Endodermal cell (in vitro differentiated cells): ENCODE measurements at regions not wholly inside any gene's neighbourhood (a gene's known extent, or its start where the extent isn't known, plus 50 kb on each side); places are given as distances from the start of the nearest gene placed in this dataset.

Source experiments
- DNase-seq: peaks from one replicate; pipeline ENCODE4 v3.0.0-alpha.2; 2017
- H3K27ac ChIP-seq: 2 replicates; pipeline ENCODE4 v1.5.1; 2013; ENCODE audit warnings: mild to moderate bottlenecking, low read depth, low read length, moderate library complexity
- H3K27me3 ChIP-seq: 2 replicates; pipeline ENCODE4 v1.6.1; 2013; ENCODE audit warnings: mild to moderate bottlenecking, low read length, moderate library complexity; ENCODE audit not compliant: insufficient read depth, control insufficient read depth, poor library complexity, severe bottlenecking
- H3K36me3 ChIP-seq: 2 replicates; pipeline ENCODE4 v1.7.0; 2013; ENCODE audit warnings: mild to moderate bottlenecking, low read length, moderate library complexity; ENCODE audit not compliant: control insufficient read depth, insufficient read depth
- H3K4me1 ChIP-seq: one replicate; pipeline ENCODE4 v1.7.0; 2013; ENCODE audit warnings: low read length; ENCODE audit not compliant: control insufficient read depth, insufficient read depth
- H3K4me3 ChIP-seq: 2 replicates; pipeline ENCODE4 v1.5.1; 2013; ENCODE audit warnings: mild to moderate bottlenecking, low read length, moderate library complexity
- H3K9ac ChIP-seq: 2 replicates; pipeline ENCODE4 v1.6.1; 2013; ENCODE audit warnings: mild to moderate bottlenecking, low read length, moderate library complexity; ENCODE audit not compliant: poor library complexity, severe bottlenecking; ENCODE audit errors: extremely low read depth
- H3K9me3 ChIP-seq: 2 replicates; pipeline ENCODE4 v1.6.1; 2013; ENCODE audit warnings: mild to moderate bottlenecking, low read length, moderate library complexity; ENCODE audit not compliant: control insufficient read depth
- H3K27ac Mint-ChIP-seq: 2 replicates; pipeline ENCODE4 v1.8.0; 2020; ENCODE audit warnings: mixed read lengths
- H3K27me3 Mint-ChIP-seq: 2 replicates; pipeline ENCODE4 v1.8.0; 2021; ENCODE audit warnings: mild to moderate bottlenecking, mixed read lengths; ENCODE audit not compliant: insufficient read depth
- H3K36me3 Mint-ChIP-seq: 2 replicates; pipeline ENCODE4 v1.8.0; 2020; ENCODE audit warnings: low read depth, mixed read lengths
- H3K4me1 Mint-ChIP-seq: 2 replicates; pipeline ENCODE4 v1.8.0; 2020; ENCODE audit warnings: mixed read lengths
- H3K4me3 Mint-ChIP-seq: 2 replicates; pipeline ENCODE4 v1.8.0; 2020; ENCODE audit warnings: mild to moderate bottlenecking, moderate library complexity, mixed read lengths
- H3K9me3 Mint-ChIP-seq: 2 replicates; pipeline ENCODE4 v1.8.0; 2020; ENCODE audit warnings: mild to moderate bottlenecking, mixed read lengths
- WGBS, 2 experiments: methylation state at CpG; one replicate each; pipeline versions ENCODE4 v1.1.5 to v1.1.7; 2013; ENCODE audit warnings: missing lambda C conversion rate in 2 of 2, mixed read lengths in 1 of 2; ENCODE audit not compliant: insufficient coverage in 1 of 2, insufficient read length in 1 of 2; 5-methylcytosine and 5-hydroxymethylcytosine counted together
- TF ChIP-seq, protein P1 (sequence below): fragments of 200-600 bp; sonication (generic); conservative IDR thresholded peaks from 2 replicates; pipeline ENCODE4 v1.5.0; 2021; ENCODE audit warnings: antibody characterized with exemption, mild to moderate bottlenecking

DNA sequence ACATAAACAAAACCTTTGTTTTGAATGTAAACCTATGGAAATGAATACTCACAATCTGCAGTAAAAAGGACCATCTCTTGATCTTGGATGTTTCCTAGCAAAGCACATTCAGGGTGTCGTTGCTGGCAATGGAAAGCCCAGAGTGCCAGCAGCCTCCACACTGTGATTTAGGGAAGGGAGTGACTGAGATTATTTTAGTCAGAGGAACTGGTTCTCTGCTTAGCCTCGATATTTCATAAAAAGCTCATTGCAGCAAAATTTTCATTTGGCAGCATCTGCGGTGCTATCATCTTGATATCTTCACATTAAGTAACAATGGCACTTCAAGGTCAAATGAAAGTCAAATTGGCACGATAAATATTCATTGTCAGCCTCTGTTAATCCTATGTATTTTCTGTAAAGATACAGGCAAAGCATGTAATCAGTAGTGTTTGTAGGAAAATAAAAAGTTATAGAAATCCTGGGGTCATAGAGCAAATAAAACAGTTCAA lies 116.0 kb downstream of the MACIR start:
- no peak overlapping the region for H3K9ac ChIP-seq
- H3K27me3 ChIP-seq = no peaks in the 10 kb centered on the region
- Mint-ChIP-seq H3K27me3 (peaks cover 5% of the 10 kb centered on the region), H3K4me3 (no peak overlapping the region), H3K27ac (no peak overlapping the region), H3K4me1 (peaks cover 43% of the 10 kb centered on the region), H3K9me3 (no peaks in the 10 kb centered on the region), H3K36me3 (no peaks in the 10 kb centered on the region)
- TF ChIP-seq, protein P1, sequence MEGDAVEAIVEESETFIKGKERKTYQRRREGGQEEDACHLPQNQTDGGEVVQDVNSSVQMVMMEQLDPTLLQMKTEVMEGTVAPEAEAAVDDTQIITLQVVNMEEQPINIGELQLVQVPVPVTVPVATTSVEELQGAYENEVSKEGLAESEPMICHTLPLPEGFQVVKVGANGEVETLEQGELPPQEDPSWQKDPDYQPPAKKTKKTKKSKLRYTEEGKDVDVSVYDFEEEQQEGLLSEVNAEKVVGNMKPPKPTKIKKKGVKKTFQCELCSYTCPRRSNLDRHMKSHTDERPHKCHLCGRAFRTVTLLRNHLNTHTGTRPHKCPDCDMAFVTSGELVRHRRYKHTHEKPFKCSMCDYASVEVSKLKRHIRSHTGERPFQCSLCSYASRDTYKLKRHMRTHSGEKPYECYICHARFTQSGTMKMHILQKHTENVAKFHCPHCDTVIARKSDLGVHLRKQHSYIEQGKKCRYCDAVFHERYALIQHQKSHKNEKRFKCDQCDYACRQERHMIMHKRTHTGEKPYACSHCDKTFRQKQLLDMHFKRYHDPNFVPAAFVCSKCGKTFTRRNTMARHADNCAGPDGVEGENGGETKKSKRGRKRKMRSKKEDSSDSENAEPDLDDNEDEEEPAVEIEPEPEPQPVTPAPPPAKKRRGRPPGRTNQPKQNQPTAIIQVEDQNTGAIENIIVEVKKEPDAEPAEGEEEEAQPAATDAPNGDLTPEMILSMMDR = no peak
- no peaks in the 10 kb centered on the region for H3K36me3 ChIP-seq
- no peaks in the 10 kb centered on the region for H3K9me3 ChIP-seq
- H3K27ac ChIP-seq = no peak overlapping the region
- 86 to 93% methylated on average over 4 of the region's 4 CpGs for WGBS, 2 experiments
- H3K4me1 ChIP-seq = peaks cover 8% of the 10 kb centered on the region
- DNase-seq = no peak
- H3K4me3 ChIP-seq = no peak overlapping the region

DNA sequence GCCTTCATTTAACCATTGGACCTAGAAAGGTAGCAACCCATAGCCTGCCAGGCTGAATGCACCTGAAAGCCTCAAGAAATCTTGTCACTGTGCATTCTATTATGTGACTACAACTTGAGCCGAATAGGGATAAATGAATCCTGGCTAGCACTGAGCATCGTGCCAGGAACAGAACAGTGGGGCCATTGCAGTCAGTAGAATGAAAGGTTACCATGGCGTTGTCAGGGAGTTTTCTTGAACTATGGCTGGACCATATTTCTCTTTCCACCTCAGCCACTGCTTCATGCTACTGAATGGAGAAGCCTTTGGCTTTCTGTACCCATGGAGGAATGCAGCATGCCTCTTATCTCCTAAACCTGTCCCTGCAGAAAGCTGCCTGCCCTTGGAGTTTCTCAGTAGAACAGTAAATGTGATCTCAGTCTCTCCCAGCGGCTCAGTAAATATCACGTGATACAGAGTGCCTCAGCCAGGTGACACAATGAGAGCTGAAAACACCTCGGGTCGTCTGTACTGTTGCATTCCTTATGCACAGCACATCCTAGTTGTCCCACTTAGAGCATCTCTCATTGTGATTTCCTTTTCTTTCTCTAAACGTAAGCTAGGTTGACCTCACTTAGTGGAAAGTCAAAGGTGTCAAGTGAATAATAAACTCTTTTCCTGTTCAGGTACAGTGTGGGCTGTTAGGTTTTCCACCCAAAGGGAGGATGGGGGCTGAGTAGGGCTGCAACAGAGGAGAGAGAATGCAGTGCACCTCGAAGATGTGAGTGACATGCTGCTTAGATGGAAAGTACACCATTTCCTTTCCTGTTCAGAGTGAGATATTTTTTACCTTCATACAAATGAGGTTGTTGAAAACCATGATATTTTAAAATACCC lies 115.3 kb downstream of the MACIR start:
- no peak overlapping the region for H3K9ac ChIP-seq
- Mint-ChIP-seq H3K27me3 (peaks cover 5% of the 10 kb centered on the region), H3K4me3 (no peak overlapping the region), H3K27ac (peak overlapping the region; percentile 53), H3K9me3 (no peaks in the 10 kb centered on the region), H3K4me1 (peaks cover 50% of the 10 kb centered on the region), H3K36me3 (no peaks in the 10 kb centered on the region)
- no peak overlapping the region for H3K27ac ChIP-seq
- no peaks in the 10 kb centered on the region for H3K9me3 ChIP-seq
- peaks cover 8% of the 10 kb centered on the region for H3K4me1 ChIP-seq
- TF ChIP-seq, protein P1 = no peak
- DNase-seq = no peak
- no peaks in the 10 kb centered on the region for H3K27me3 ChIP-seq
- no peak overlapping the region for H3K4me3 ChIP-seq
- WGBS, 2 experiments = 80 to 82% methylated on average over 6 to 9 of the region's 9 CpGs
- H3K36me3 ChIP-seq = no peaks in the 10 kb centered on the region

DNA sequence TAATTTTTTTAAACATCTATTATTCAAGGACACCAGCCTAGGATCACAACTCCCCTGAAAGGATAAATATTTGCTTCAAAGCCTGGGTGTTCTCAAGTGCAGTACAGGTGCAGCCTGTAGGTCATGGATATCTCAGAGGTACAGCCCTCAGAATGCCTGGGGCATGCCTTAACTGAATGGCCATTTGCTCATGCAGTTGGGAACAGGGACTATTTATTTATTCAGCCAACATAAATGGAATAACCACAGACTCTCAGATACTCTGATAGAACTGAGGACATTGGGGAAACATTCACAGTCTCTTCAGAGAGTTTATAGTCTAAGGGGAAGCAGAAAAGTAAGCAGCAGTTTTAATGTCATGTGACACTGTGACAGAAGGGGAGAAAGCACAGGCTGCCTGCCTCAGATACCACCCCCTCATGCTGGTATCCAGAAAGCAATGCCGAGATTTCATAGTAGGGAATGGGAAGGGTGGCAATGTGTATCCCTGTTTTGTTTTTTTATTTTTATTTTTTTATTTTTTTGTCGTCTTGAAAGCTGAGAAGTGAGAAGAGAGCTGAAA lies 112.6 kb downstream of the MACIR start:
- H3K4me1 ChIP-seq = peaks cover 13% of the 10 kb centered on the region
- H3K36me3 ChIP-seq = no peaks in the 10 kb centered on the region
- H3K9me3 ChIP-seq = no peaks in the 10 kb centered on the region
- no peak overlapping the region for H3K4me3 ChIP-seq
- no peaks in the 10 kb centered on the region for H3K27me3 ChIP-seq
- TF ChIP-seq, protein P1 = no peak
- H3K4me3 Mint-ChIP-seq = no peak overlapping the region
- H3K4me1 Mint-ChIP-seq = peaks cover 59% of the 10 kb centered on the region
- no peak overlapping the region for H3K27ac Mint-ChIP-seq
- H3K9me3 Mint-ChIP-seq = no peaks in the 10 kb centered on the region
- H3K36me3 Mint-ChIP-seq = no peaks in the 10 kb centered on the region
- H3K27ac ChIP-seq = no peak overlapping the region
- peaks cover 5% of the 10 kb centered on the region for H3K27me3 Mint-ChIP-seq
- WGBS, 2 experiments = 50 to 91% methylated on average over 1 to 2 of the region's 2 CpGs
- no peak overlapping the region for H3K9ac ChIP-seq
- DNase-seq = no peak
